Kidney (tissue), 13 donors: ENCODE measurements at regions not wholly inside any gene's neighbourhood (a gene's known extent, or its start where the extent isn't known, plus 50 kb on each side); places are given as distances from the start of the nearest gene placed in this dataset.

Source experiments
- DNase-seq, 5 donors: peaks; one replicate each; pipeline ENCODE4 v3.0.0-alpha.2; 2013 to 2020
- FAIRE-seq: peaks from 2 replicates; lab custom pipeline; 2012; peaks lifted over from hg19 to GRCh38; lab: Jason Lieb, UNC
- H3K27ac ChIP-seq, 2 donors: one replicate each; pipeline ENCODE4 v1.7.0; 2013; ENCODE audit warnings: low read depth in 2 of 2, low read length in 2 of 2, inconsistent platforms in 1 of 2
- H3K27me3 ChIP-seq: one replicate; pipeline ENCODE4 v1.7.1; 2013; ENCODE audit warnings: low read length, inconsistent platforms; ENCODE audit not compliant: control insufficient read depth, insufficient read depth
- H3K36me3 ChIP-seq, 3 donors: one replicate each; pipeline versions ENCODE4 v1.7.0 to v1.7.1; 2013; ENCODE audit warnings: low read length in 3 of 3, control low read depth in 1 of 3, inconsistent platforms in 1 of 3; ENCODE audit not compliant: insufficient read depth in 3 of 3, control insufficient read depth in 2 of 3
- H3K4me1 ChIP-seq, 3 donors: one replicate each; pipeline versions ENCODE4 v1.7.0 to v1.7.1; 2013; ENCODE audit warnings: low read length in 3 of 3, inconsistent platforms in 1 of 3, low read depth in 1 of 3; ENCODE audit not compliant: control insufficient read depth in 2 of 3, insufficient read depth in 2 of 3
- H3K4me3 ChIP-seq, 3 donors: one replicate each; pipeline versions ENCODE4 v1.7.0 to v1.8.1; 2013; ENCODE audit warnings: low read length in 3 of 3, control low read depth in 1 of 3, inconsistent platforms in 1 of 3
- H3K9ac ChIP-seq, 3 donors: one replicate each; pipeline versions ENCODE4 v1.7.0 to v1.7.1; 2013; ENCODE audit warnings: low read length in 3 of 3, control low read depth in 1 of 3, inconsistent platforms in 1 of 3
- H3K9me3 ChIP-seq, 3 donors: one replicate each; pipeline versions ENCODE4 v1.7.0 to v1.7.1; 2013; ENCODE audit warnings: low read length in 3 of 3, control low read depth in 1 of 3, inconsistent platforms in 1 of 3; ENCODE audit not compliant: control insufficient read depth in 2 of 3, insufficient read depth in 1 of 3
- CTCF ChIP-seq: IDR thresholded peaks from 3 replicates; pipeline ENCODE4 v1.5.1; 2012; ENCODE audit warnings: mild to moderate bottlenecking, moderate library complexity, borderline replicate concordance; ENCODE audit not compliant: insufficient read depth; ENCODE audit errors: extremely low read depth
- intact Hi-C: fragments of 100-400 bp; cut with DNase I; formaldehyde crosslinking; loops from one replicate; pipeline ENCODE4 v1.11.1; 2022
- donor health status: control.
- donor health status: control.
- donor health status: control.
- donor health status: control.
- donor health status: control.
- donor health status: DM: yes; HTN: yes; CAD: no.
- donor health status: Normal renal cell carcinoma (clear cell type).

DNA sequence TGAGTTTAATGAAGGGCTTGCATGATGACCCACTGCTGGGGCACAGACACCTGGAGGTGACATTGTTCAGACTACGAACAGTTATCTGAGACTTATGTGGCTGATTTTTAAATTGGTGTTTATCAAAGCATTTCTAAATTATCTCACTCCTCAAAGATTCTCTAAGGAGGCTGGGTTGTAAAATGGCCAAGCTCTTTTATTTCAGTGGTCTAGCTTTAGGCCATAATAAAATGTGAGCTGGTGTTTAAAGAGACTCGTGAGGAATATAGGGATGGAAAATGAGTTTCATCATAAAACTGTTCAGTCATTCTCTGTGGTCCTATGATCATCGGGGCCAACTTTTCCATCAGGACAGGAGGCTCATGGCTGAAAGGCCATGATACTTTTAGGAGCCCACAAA is 93.4 kb downstream of the SPP2 start:
- intact Hi-C loops = no loop called here

DNA sequence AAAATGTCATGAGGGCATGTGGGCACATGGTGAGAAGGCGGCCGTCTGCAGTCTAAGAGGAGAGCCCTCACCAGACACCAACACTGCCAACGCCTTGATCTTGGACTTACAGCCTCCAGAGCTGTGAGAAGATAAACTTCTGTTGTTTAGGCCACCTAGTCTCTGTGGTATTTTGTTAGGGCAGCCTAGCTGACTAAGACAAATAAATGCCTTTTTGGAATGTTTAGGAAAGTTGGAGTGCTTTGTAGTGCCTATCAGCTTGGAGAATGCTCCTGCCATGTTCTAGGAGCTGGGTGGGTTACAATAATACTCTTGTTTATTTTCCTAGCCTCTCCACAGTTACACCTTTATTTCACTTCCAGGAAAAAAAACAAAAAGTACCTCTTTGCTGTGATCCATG is 92.0 kb downstream of the SPP2 start:
- H3K27ac ChIP-seq = no peak overlapping the region
- H3K9ac ChIP-seq = no peak overlapping the region
- no peaks in the 10 kb centered on the region for H3K36me3 ChIP-seq
- no peaks in the 10 kb centered on the region for H3K27me3 ChIP-seq
- intact Hi-C loops = no loop called here
- no peak for DNase-seq
- peaks cover 0 to 5% (median 4%) of the 10 kb centered on the region in 3 donors for H3K4me1 ChIP-seq
- H3K9me3 ChIP-seq = peaks cover 0 to 5% (median 0%) of the 10 kb centered on the region in 3 donors
- H3K4me3 ChIP-seq = no peak overlapping the region
- TF ChIP-seq CTCF = no peak
- no peak for FAIRE-seq

More for the DNA sequence above, 93.4 kb downstream of the SPP2 start:
- Histone ChIP-seq H3K27me3 (no peaks in the 10 kb centered on the region), H3K36me3 (no peaks in the 10 kb centered on the region), H3K4me3 (no peak overlapping the region), H3K9ac (no peak overlapping the region), H3K4me1 (peaks cover 0 to 11% (median 4%) of the 10 kb centered on the region in 3 donors), H3K9me3 (peaks cover 0 to 5% (median 0%) of the 10 kb centered on the region in 3 donors), H3K27ac (no peak overlapping the region)
- no peak for TF ChIP-seq CTCF
- FAIRE-seq (no peak), DNase-seq (no peak)

DNA sequence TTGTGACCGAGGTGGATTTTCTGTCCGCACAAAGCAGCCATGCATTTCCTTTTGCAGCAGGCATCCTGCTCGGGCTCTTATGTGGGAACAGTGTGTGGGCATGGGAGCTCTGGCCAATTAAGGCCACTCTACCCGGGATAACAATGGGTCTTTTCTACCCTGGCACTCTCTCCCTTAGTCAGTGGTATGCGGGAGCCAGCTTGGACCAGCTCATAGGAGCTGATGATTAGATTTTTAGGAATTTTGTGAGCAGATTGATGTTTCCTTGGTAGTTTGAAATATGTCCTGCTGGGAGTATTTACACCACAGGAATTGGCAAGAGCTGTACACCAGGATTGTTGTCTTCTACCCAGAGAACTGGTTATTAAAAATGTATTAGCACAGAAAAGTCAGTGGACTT is 89.3 kb downstream of the SPP2 start:
- Histone ChIP-seq H3K36me3 (no peaks in the 10 kb centered on the region), H3K4me3 (no peak overlapping the region), H3K9me3 (peaks cover 0 to 5% (median 0%) of the 10 kb centered on the region in 3 donors), H3K27me3 (no peaks in the 10 kb centered on the region), H3K27ac (no peak overlapping the region), H3K9ac (no peak overlapping the region), H3K4me1 (peaks cover 0 to 3% (median 3%) of the 10 kb centered on the region in 3 donors)
- no peak for DNase-seq
- FAIRE-seq = no peak
- intact Hi-C loops = loop anchor here (10.0 kb wide), 1 partner anchor 365 kb away; no protein-coding TSS in a partner anchor
- no peak for TF ChIP-seq CTCF

DNA sequence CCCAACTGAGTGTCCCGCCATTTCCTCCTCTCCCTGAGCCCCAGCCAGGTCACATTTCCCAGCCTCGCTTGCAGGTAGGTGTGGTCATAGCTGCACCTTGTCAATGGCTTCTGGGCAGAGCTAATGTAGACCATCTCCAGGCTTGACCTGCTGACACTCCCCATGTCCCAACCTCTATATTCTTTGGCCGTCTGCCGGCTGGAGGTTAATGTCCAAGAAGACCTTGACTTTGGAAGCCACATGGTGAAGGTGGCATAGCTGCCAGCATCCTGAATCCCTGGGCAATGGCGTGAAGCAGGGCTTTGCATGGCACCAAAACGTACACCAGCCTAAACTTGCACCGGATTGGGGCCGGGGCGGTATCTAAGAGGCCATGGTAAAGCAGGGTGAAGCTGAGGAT is 88.3 kb downstream of the SPP2 start:
- H3K4me3 ChIP-seq = no peak overlapping the region
- H3K27ac ChIP-seq = no peak overlapping the region
- H3K27me3 ChIP-seq = no peaks in the 10 kb centered on the region
- DNase-seq = no peak
- FAIRE-seq = no peak
- H3K9me3 ChIP-seq = peaks cover 0 to 5% (median 0%) of the 10 kb centered on the region in 3 donors
- intact Hi-C loops = loop anchor here (10.0 kb wide), 1 partner anchor 366 kb away; no protein-coding TSS in a partner anchor
- no peak for TF ChIP-seq CTCF
- H3K9ac ChIP-seq = no peak overlapping the region
- H3K4me1 ChIP-seq = peaks cover 0 to 3% (median 3%) of the 10 kb centered on the region in 3 donors
- H3K36me3 ChIP-seq = no peaks in the 10 kb centered on the region
